ENCODE measurements at regions not wholly inside any gene's neighbourhood (a gene's known extent, or its start where the extent isn't known, plus 50 kb on each side); places are given as distances from the start of the nearest gene placed in this dataset.

- no peak for DNase-seq
- Histone ChIP-seq H3K36me3 (no peaks in the 10 kb centered on the region), H3K4me1 (no peaks in the 10 kb centered on the region), H3K27me3 (no peaks in the 10 kb centered on the region), H3K27ac (no peak overlapping the region), H3K9me3 (no peaks in the 10 kb centered on the region), H3K4me3 (no peak overlapping the region)
- intact Hi-C loops (cut with DNase I) = no loop called here
- 67 to 76% methylated on average over 3 of the region's 3 CpGs for WGBS, 2 donors
- TF ChIP-seq, protein P1, sequence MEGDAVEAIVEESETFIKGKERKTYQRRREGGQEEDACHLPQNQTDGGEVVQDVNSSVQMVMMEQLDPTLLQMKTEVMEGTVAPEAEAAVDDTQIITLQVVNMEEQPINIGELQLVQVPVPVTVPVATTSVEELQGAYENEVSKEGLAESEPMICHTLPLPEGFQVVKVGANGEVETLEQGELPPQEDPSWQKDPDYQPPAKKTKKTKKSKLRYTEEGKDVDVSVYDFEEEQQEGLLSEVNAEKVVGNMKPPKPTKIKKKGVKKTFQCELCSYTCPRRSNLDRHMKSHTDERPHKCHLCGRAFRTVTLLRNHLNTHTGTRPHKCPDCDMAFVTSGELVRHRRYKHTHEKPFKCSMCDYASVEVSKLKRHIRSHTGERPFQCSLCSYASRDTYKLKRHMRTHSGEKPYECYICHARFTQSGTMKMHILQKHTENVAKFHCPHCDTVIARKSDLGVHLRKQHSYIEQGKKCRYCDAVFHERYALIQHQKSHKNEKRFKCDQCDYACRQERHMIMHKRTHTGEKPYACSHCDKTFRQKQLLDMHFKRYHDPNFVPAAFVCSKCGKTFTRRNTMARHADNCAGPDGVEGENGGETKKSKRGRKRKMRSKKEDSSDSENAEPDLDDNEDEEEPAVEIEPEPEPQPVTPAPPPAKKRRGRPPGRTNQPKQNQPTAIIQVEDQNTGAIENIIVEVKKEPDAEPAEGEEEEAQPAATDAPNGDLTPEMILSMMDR (IDR thresholded peaks at IDR 0.05) = no peak
- no peak for TF ChIP-seq POLR2A (IDR thresholded peaks at IDR 0.05)
Observed at GRCh38 chr10:20355011-20355410, 538.8 kb downstream of the PLXDC2 start.

DNA sequence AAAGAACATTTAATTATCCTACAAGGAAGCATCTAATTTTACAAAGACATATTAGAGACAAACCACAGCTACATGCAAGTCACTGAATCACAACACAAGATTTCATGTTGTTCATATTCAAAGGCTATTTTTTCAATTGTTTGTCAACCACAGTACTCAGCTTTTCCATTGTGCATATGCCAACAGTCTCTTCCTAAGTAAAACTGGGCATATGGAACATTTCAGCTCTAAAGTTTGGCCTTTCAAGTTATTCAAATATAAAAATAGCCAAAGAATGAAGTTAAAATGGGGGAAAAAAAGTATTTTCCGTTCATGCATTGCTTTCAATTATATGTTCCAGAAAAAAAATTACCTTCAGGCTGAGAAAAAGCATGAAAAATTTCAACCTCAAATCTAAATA is 537.9 kb downstream of the PLXDC2 start:
- 61 to 65% methylated on average over 1 of the region's 1 CpG for WGBS, 2 donors
- no peaks in the 10 kb centered on the region for H3K9me3 ChIP-seq
- no peaks in the 10 kb centered on the region for H3K36me3 ChIP-seq
- intact Hi-C loops (cut with DNase I) = no loop called here
- TF ChIP-seq POLR2A (IDR thresholded peaks at IDR 0.05) = no peak
- TF ChIP-seq, protein P1 (IDR thresholded peaks at IDR 0.05) = no peak
- no peak overlapping the region for H3K4me3 ChIP-seq
- no peak overlapping the region for H3K27ac ChIP-seq
- no peaks in the 10 kb centered on the region for H3K4me1 ChIP-seq
- no peaks in the 10 kb centered on the region for H3K27me3 ChIP-seq
- no peak for DNase-seq

GRCh38 chr10:20350509-20350908 is 534.3 kb downstream of the PLXDC2 start:
- no peak for DNase-seq
- WGBS, 2 donors = 90 to 92% methylated on average over 2 of the region's 2 CpGs
- Histone ChIP-seq H3K4me1 (no peaks in the 10 kb centered on the region), H3K36me3 (no peaks in the 10 kb centered on the region), H3K27ac (no peak overlapping the region), H3K9me3 (no peaks in the 10 kb centered on the region), H3K4me3 (no peak overlapping the region), H3K27me3 (no peaks in the 10 kb centered on the region)
- no peak for TF ChIP-seq POLR2A (IDR thresholded peaks at IDR 0.05)
- TF ChIP-seq, protein P1 (IDR thresholded peaks at IDR 0.05) = no peak
- intact Hi-C loops (cut with DNase I) = no loop called here

DNA sequence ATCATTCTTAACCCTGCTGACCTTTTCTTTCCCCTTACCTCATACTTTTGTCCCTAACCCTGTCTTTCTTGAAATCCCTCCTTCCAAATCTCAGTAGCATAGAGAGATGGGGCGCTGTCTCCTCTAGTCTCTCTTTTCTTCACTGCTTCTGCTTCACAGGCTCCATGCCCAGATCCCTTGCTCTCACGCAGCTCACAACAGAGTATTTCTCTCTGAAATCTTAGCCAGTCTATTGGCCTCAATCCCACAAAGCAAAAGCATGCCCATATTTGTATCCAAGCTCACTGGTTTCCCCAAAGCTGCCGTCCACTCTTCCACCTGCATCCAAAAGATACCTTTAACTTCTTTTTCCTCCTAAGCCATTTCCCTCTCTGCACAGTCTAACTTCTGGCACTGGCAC is 526.8 kb downstream of the PLXDC2 start:
- intact Hi-C loops (cut with DNase I) = no loop called here
- Histone ChIP-seq H3K27me3 (no peaks in the 10 kb centered on the region), H3K27ac (no peak overlapping the region), H3K4me1 (no peaks in the 10 kb centered on the region), H3K4me3 (no peak overlapping the region), H3K9me3 (peaks cover 0 to 9% (median 0%) of the 10 kb centered on the region in 3 donors), H3K36me3 (no peaks in the 10 kb centered on the region)
- WGBS, 2 donors = 47 to 69% methylated on average over 3 of the region's 3 CpGs
- DNase-seq = no peak
- TF ChIP-seq, protein P1 (IDR thresholded peaks at IDR 0.05) = no peak
- no peak for TF ChIP-seq POLR2A (IDR thresholded peaks at IDR 0.05)

Small RNA genes in the stretch of these regions (small RNA-seq; reads per million reads assigned to genes)
- gene AL590032.1 (0 reads per million in 4 donors), gene MIR4675 (0 reads per million in 4 donors)

All from esophagus squamous epithelium (tissue), 5 donors.